ENCODE measurements at regions not wholly inside any gene's neighbourhood (a gene's known extent, or its start where the extent isn't known, plus 50 kb on each side); places are given as distances from the start of the nearest gene placed in this dataset.

DNA sequence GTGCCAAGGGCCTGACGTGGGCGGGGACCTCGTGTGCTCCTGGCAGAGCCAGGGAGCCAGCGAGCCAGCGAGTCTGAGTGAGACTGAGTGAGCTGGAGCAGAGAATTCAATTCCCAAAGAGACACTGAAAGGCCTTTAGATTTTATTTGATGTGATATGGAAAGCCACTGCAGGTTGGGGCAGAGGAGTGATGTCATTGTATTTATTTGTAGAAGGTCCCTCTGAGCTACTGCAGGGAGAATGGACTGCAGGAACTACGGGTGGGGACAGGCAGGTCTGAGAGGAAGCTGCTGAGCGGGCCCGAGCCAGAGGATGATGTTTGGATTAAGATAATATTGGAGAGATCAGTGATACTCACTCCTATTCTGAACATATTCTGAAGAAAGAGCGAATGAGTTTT is 445.8 kb upstream of the ANKRD30A start (continued):
- TF ChIP-seq, protein P1, sequence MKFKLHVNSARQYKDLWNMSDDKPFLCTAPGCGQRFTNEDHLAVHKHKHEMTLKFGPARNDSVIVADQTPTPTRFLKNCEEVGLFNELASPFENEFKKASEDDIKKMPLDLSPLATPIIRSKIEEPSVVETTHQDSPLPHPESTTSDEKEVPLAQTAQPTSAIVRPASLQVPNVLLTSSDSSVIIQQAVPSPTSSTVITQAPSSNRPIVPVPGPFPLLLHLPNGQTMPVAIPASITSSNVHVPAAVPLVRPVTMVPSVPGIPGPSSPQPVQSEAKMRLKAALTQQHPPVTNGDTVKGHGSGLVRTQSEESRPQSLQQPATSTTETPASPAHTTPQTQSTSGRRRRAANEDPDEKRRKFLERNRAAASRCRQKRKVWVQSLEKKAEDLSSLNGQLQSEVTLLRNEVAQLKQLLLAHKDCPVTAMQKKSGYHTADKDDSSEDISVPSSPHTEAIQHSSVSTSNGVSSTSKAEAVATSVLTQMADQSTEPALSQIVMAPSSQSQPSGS (IDR thresholded peaks at IDR 0.05; ENCODE audit: low read length), result no peak
- TF ChIP-seq BRCA1 (IDR thresholded peaks at IDR 0.05; ENCODE audit: low read depth, low read length) (no peak), POLR2A (IDR thresholded peaks at IDR 0.05; ENCODE audit: control extremely low read depth in 1 of 2, low read depth in 2 of 2, low read length in 2 of 2) (no peak), TCF12 (IDR thresholded peaks at IDR 0.05; ENCODE audit: low read depth, low read length) (no peak), CBX5 (IDR thresholded peaks at IDR 0.05; ENCODE audit: low read depth, low read length) (no peak), MAFK (IDR thresholded peaks at IDR 0.05; ENCODE audit: low read depth, low read length) (no peak)
- TF ChIP-seq, protein P2, sequence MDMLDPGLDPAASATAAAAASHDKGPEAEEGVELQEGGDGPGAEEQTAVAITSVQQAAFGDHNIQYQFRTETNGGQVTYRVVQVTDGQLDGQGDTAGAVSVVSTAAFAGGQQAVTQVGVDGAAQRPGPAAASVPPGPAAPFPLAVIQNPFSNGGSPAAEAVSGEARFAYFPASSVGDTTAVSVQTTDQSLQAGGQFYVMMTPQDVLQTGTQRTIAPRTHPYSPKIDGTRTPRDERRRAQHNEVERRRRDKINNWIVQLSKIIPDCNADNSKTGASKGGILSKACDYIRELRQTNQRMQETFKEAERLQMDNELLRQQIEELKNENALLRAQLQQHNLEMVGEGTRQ (IDR thresholded peaks at IDR 0.05; ENCODE audit: low read length), result no peak
